ENCODE measurements at regions not wholly inside any gene's neighbourhood (a gene's known extent, or its start where the extent isn't known, plus 50 kb on each side); places are given as distances from the start of the nearest gene placed in this dataset.

DNA sequence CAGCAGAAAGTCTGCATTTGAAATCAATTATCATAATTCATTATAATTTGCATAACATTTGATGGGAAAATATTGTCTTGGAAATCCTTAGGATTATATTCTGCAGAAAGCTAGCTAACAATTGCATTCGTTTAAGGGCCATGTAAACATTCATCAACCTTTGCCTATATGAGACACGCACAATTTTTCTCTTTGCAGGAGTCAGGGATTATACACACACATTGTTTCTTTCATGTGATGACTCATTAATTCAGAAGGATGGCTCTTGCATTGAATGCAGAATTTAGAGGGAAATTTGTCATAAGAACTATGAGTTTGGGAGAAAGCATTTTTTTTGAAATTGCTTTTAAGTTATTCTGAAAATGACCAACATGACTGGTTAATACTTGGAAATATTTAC is 844.7 kb downstream of the DIPK2A start:
- TF ChIP-seq, protein P1, sequence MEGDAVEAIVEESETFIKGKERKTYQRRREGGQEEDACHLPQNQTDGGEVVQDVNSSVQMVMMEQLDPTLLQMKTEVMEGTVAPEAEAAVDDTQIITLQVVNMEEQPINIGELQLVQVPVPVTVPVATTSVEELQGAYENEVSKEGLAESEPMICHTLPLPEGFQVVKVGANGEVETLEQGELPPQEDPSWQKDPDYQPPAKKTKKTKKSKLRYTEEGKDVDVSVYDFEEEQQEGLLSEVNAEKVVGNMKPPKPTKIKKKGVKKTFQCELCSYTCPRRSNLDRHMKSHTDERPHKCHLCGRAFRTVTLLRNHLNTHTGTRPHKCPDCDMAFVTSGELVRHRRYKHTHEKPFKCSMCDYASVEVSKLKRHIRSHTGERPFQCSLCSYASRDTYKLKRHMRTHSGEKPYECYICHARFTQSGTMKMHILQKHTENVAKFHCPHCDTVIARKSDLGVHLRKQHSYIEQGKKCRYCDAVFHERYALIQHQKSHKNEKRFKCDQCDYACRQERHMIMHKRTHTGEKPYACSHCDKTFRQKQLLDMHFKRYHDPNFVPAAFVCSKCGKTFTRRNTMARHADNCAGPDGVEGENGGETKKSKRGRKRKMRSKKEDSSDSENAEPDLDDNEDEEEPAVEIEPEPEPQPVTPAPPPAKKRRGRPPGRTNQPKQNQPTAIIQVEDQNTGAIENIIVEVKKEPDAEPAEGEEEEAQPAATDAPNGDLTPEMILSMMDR (IDR thresholded peaks at IDR 0.05) = no peak
- no peak for TF ChIP-seq POLR2A (IDR thresholded peaks at IDR 0.05)
- TF ChIP-seq POLR2AphosphoS5 (IDR thresholded peaks at IDR 0.05; ENCODE audit: insufficient read depth in 1 of 2, low read depth in 1 of 2) = no peak
